ENCODE measurements at regions not wholly inside any gene's neighbourhood (a gene's known extent, or its start where the extent isn't known, plus 50 kb on each side); places are given as distances from the start of the nearest gene placed in this dataset.

DNA sequence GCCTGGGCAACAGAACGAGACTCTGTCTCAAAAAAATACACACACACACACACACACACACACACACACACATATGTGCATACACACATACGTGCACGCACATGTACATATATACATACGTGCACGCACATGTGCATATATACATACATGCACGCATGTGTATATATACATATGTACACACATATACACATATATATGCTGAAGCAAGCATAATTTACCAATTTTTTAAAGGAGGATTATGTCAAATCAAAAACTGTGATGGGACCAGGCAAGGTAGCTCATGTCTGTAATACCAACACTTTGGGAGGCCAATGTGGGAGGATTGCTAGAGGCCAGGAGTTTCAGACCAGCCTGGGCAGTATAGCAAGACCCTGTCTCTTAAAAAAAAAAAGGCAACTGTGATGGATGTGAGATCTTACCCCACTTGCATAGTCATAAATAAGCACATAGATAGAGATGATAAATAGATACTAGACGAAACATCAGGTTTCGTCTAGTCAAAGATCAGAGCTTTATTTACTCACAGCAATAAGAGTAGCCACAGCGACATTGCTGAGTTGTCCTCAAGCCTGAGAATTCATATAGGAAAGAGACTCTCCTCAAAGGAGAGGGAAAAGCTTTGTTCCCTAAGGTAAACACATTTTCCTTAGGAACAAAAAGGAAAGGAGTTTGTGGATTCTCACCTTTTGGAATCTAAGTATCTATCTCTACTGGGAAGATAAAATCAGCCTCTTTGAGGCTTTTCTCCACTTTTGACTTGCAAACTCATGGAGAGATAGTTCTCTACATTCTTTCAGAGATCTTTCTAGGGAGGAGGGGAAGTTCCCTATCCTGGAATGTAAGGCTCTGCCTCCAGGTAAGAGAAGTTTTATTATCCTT lies 74.7 kb upstream of the AMN1 start:
- H3K27me3 ChIP-seq (ENCODE audit: control insufficient read depth in 2 of 2, insufficient read depth in 2 of 2, low read length in 2 of 2) = no peaks in the 10 kb centered on the region
- no peaks in the 10 kb centered on the region for H3K36me3 ChIP-seq (ENCODE audit: control insufficient read depth in 2 of 2, extremely low read depth in 1 of 2, insufficient read depth in 2 of 2, low read length in 2 of 2)
- POLR2A ChIA-PET = no interaction called here
- no peak overlapping the region for H3K9ac ChIP-seq (replicated peaks; ENCODE audit: extremely low read depth, insufficient read depth, low read length)
- H3K4me2 ChIP-seq (ENCODE audit: insufficient read depth, low read length) = no peak overlapping the region
- TF ChIP-seq JUN (IDR thresholded peaks at IDR 0.05; ENCODE audit: borderline replicate concordance, insufficient read depth, insufficient read length, low read depth) (no peak), FOS (IDR thresholded peaks at IDR 0.05; ENCODE audit: borderline replicate concordance, insufficient read depth, low read length) (no peak), MYC (IDR thresholded peaks at IDR 0.05; ENCODE audit: low read depth, low read length) (no peak), EZH2 (IDR thresholded peaks at IDR 0.05; ENCODE audit: borderline replicate concordance, low read depth, low read length, severe bottlenecking) (no peak)
- CTCF ChIA-PET = interaction anchor here (1.0 kb wide), 1 partner anchor 20 kb away, joined by 3 read pairs; no protein-coding TSS in a partner anchor
- H3K9me1 ChIP-seq (replicated peaks; ENCODE audit: control insufficient read depth, extremely low read depth, insufficient read depth, low read length) = no peaks in the 10 kb centered on the region
- no TSS peak for BruUV-seq (replicated peaks)
- FAIRE-seq = no peak
- H2AFZ ChIP-seq (ENCODE audit: low read depth, low read length) = no peak overlapping the region
- H3K4me1 ChIP-seq (ENCODE audit: control insufficient read depth, extremely low read depth, insufficient read depth, low read length) = no peaks in the 10 kb centered on the region
- dilution Hi-C loops (cut with MboI; ENCODE audit: extremely low pct_ligation_motif_present, low sequenced_read_pairs) (no loop called here), intact Hi-C loops (cut with micrococcal nuclease) (no loop called here)
- H3K4me3 ChIP-seq (replicated peaks in 1 of 3; ENCODE audit: insufficient read depth in 1 of 3, low read depth in 1 of 3, low read length in 3 of 3) = no peak overlapping the region
- no peaks in the 10 kb centered on the region for H4K20me1 ChIP-seq (replicated peaks; ENCODE audit: control insufficient read depth, extremely low read depth, insufficient read depth, low read length)
- no peak for DNase-seq (ENCODE audit: low read depth, low spot score)
- no peak overlapping the region for H3K27ac ChIP-seq (ENCODE audit: insufficient read depth, low read depth, low read length)
- no peaks in the 10 kb centered on the region for H3K9me3 ChIP-seq (replicated peaks; ENCODE audit: control insufficient read depth, insufficient read depth, low read length)
- no peaks in the 10 kb centered on the region for H3K79me2 ChIP-seq (ENCODE audit: control insufficient read depth, insufficient read depth, low read length)

DNA sequence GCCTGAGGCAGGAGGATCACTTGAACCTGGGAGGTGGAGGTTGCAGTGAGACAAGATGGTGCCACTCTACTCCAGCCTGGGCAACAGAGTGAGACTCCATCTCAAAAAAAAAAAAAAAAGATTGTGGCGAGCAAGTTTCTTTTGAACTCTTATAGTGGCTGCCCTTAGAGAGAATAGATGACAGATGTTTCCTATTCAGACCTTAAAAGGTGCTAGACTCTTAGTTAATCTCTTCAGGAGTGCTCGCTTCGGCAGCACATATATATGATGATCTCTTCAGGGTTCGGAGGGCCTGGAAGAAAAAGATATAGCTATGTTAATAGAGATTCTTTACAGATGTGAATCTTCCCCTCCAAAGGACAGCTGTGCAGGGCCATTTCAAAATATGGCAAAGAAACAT lies 73.1 kb upstream of the AMN1 start:
- Histone ChIP-seq H3K36me3 (ENCODE audit: control insufficient read depth in 2 of 2, extremely low read depth in 1 of 2, insufficient read depth in 2 of 2, low read length in 2 of 2) (no peaks in the 10 kb centered on the region), H3K9me3 (replicated peaks; ENCODE audit: control insufficient read depth, insufficient read depth, low read length) (no peaks in the 10 kb centered on the region), H3K27me3 (ENCODE audit: control insufficient read depth in 2 of 2, insufficient read depth in 2 of 2, low read length in 2 of 2) (no peaks in the 10 kb centered on the region), H3K4me3 (replicated peaks in 1 of 3; ENCODE audit: insufficient read depth in 1 of 3, low read depth in 1 of 3, low read length in 3 of 3) (no peak overlapping the region), H3K27ac (ENCODE audit: insufficient read depth, low read depth, low read length) (no peak overlapping the region), H3K9me1 (replicated peaks; ENCODE audit: control insufficient read depth, extremely low read depth, insufficient read depth, low read length) (no peaks in the 10 kb centered on the region), H3K9ac (replicated peaks; ENCODE audit: extremely low read depth, insufficient read depth, low read length) (no peak overlapping the region), H3K4me2 (ENCODE audit: insufficient read depth, low read length) (no peak overlapping the region), H4K20me1 (replicated peaks; ENCODE audit: control insufficient read depth, extremely low read depth, insufficient read depth, low read length) (no peaks in the 10 kb centered on the region), H3K4me1 (ENCODE audit: control insufficient read depth, extremely low read depth, insufficient read depth, low read length) (no peaks in the 10 kb centered on the region), H3K79me2 (ENCODE audit: control insufficient read depth, insufficient read depth, low read length) (no peaks in the 10 kb centered on the region), H2AFZ (ENCODE audit: low read depth, low read length) (no peak overlapping the region)
- CTCF ChIA-PET = interaction anchor here (1.0 kb wide), 1 partner anchor 11 kb away, joined by 3 read pairs; no protein-coding TSS in a partner anchor
- no TSS peak for BruUV-seq (replicated peaks)
- dilution Hi-C loops (cut with MboI; ENCODE audit: extremely low pct_ligation_motif_present, low sequenced_read_pairs) (no loop called here), intact Hi-C loops (cut with micrococcal nuclease) (no loop called here)
- TF ChIP-seq EZH2 (IDR thresholded peaks at IDR 0.05; ENCODE audit: borderline replicate concordance, low read depth, low read length, severe bottlenecking) = no peak
- TF ChIP-seq, protein P1, sequence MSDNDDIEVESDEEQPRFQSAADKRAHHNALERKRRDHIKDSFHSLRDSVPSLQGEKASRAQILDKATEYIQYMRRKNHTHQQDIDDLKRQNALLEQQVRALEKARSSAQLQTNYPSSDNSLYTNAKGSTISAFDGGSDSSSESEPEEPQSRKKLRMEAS (IDR thresholded peaks at IDR 0.05; ENCODE audit: insufficient read depth, insufficient read length) = no peak
- no peak for TF ChIP-seq JUN (IDR thresholded peaks at IDR 0.05; ENCODE audit: borderline replicate concordance, insufficient read depth, insufficient read length, low read depth)
- TF ChIP-seq, protein P2, sequence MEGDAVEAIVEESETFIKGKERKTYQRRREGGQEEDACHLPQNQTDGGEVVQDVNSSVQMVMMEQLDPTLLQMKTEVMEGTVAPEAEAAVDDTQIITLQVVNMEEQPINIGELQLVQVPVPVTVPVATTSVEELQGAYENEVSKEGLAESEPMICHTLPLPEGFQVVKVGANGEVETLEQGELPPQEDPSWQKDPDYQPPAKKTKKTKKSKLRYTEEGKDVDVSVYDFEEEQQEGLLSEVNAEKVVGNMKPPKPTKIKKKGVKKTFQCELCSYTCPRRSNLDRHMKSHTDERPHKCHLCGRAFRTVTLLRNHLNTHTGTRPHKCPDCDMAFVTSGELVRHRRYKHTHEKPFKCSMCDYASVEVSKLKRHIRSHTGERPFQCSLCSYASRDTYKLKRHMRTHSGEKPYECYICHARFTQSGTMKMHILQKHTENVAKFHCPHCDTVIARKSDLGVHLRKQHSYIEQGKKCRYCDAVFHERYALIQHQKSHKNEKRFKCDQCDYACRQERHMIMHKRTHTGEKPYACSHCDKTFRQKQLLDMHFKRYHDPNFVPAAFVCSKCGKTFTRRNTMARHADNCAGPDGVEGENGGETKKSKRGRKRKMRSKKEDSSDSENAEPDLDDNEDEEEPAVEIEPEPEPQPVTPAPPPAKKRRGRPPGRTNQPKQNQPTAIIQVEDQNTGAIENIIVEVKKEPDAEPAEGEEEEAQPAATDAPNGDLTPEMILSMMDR (IDR thresholded peaks at IDR 0.05; ENCODE audit: extremely low read depth in 1 of 2, insufficient read depth in 1 of 2, low read depth in 1 of 2, low read length in 2 of 2) = no peak
- no peak for TF ChIP-seq GATA2 (IDR thresholded peaks at IDR 0.05; ENCODE audit: insufficient read depth, insufficient read length, low read depth, low read length)
- no peak for TF ChIP-seq MYC (IDR thresholded peaks at IDR 0.05; ENCODE audit: low read depth, low read length)
- TF ChIP-seq POLR2AphosphoS5 (IDR thresholded peaks at IDR 0.05; ENCODE audit: insufficient read depth, low read depth, low read length) = no peak
- no peak for TF ChIP-seq FOS (IDR thresholded peaks at IDR 0.05; ENCODE audit: borderline replicate concordance, insufficient read depth, low read length)
- no peak for TF ChIP-seq POLR2A (IDR thresholded peaks at IDR 0.05; ENCODE audit: low read depth, low read length)
- DNase-seq (ENCODE audit: low read depth, low spot score) (no peak), FAIRE-seq (no peak)
- POLR2A ChIA-PET = no interaction called here

Data from endothelial cell of umbilical vein (primary cell).